ENCODE measurements at regions not wholly inside any gene's neighbourhood (a gene's known extent, or its start where the extent isn't known, plus 50 kb on each side); places are given as distances from the start of the nearest gene placed in this dataset.

GRCh38 chr5:3522491-3522890 lies 73.1 kb upstream of the IRX1 start:
- TF ChIP-seq CTCF (IDR thresholded peaks at IDR 0.05): no peak
- TF ChIP-seq POLR2A (IDR thresholded peaks at IDR 0.05): no peak

All from body of pancreas (tissue), 4 donors.